WTC11 (cell line): ENCODE measurements at regions not wholly inside any gene's neighbourhood (a gene's known extent, or its start where the extent isn't known, plus 50 kb on each side); places are given as distances from the start of the nearest gene placed in this dataset.

Experiments
- ATAC-seq: fragments of 200-7000 bp; cut with Tn5 transposase; 2 replicates; pipeline ENCODE4 v1.10.0; 2021; ENCODE audit warnings: mild to moderate bottlenecking, moderate library complexity
- CTCF ChIA-PET: fragments of 300-600 bp; sonication (Branson Sonifier 250); formaldehyde crosslinking; loops from one replicate; lab custom pipeline; 2021; ENCODE audit warnings: antibody characterized with exemption; lab: Charles Lee
- POLR2A ChIA-PET: fragments of 350-600 bp; sonication (Branson Sonifier 250); formaldehyde crosslinking; loops from one replicate; lab custom pipeline; 2021; ENCODE audit warnings: antibody characterized with exemption; lab: Charles Lee
- DNase-seq: peaks from one replicate; pipeline ENCODE4 v3.0.0; 2021; ENCODE audit warnings: low spot score
- H3K27ac Mint-ChIP-seq: 2 replicates; pipeline ENCODE4 v1.8.0; 2021; ENCODE audit warnings: mixed read lengths
- H3K27me3 Mint-ChIP-seq: 2 replicates; pipeline ENCODE4 v1.8.0; 2021; ENCODE audit warnings: low read depth, mild to moderate bottlenecking, moderate library complexity, mixed read lengths
- H3K36me3 Mint-ChIP-seq: 2 replicates; pipeline ENCODE4 v1.8.0; 2021; ENCODE audit warnings: mixed read lengths
- H3K4me1 Mint-ChIP-seq: 2 replicates; pipeline ENCODE4 v1.8.0; 2022; ENCODE audit warnings: mixed read lengths
- H3K4me3 Mint-ChIP-seq: 2 replicates; pipeline ENCODE4 v1.8.0; 2021; ENCODE audit warnings: mild to moderate bottlenecking, moderate library complexity, mixed read lengths
- H3K9me3 Mint-ChIP-seq: 2 replicates; pipeline ENCODE4 v1.8.0; 2021; ENCODE audit warnings: mixed read lengths
- AFF4 ChIP-seq: sonication (generic); formaldehyde crosslinking; IDR thresholded peaks from 2 replicates; pipeline ENCODE4 v1.8.1; 2023; ENCODE audit warnings: mild to moderate bottlenecking, missing genetic modification reagents, borderline replicate concordance
- ATF2 ChIP-seq: sonication (generic); formaldehyde crosslinking; IDR thresholded peaks from 2 replicates; pipeline ENCODE4 v1.8.1; 2022; ENCODE audit warnings: low read depth, missing genetic modification reagents, borderline replicate concordance
- KAT7 ChIP-seq: sonication (generic); formaldehyde crosslinking; IDR thresholded peaks from 2 replicates; pipeline ENCODE4 v1.8.1; 2023; ENCODE audit warnings: missing genetic modification reagents, mild to moderate bottlenecking, borderline replicate concordance
- MAX ChIP-seq: sonication (generic); formaldehyde crosslinking; IDR thresholded peaks from 2 replicates; pipeline ENCODE4 v1.8.0; 2022; ENCODE audit warnings: mild to moderate bottlenecking, missing genetic modification reagents
- NFE2L1 ChIP-seq: sonication (generic); formaldehyde crosslinking; IDR thresholded peaks from 2 replicates; pipeline ENCODE4 v1.8.1; 2023; ENCODE audit warnings: missing genetic modification reagents
- NR3C1 ChIP-seq: sonication (generic); formaldehyde crosslinking; conservative IDR thresholded peaks from 2 replicates; pipeline ENCODE4 v1.8.1; 2023; ENCODE audit warnings: low read depth, mild to moderate bottlenecking, missing genetic modification reagents
- PRDM15 ChIP-seq: sonication (generic); formaldehyde crosslinking; IDR thresholded peaks from 2 replicates; pipeline ENCODE4 v1.8.0; 2022; ENCODE audit warnings: missing genetic modification reagents
- TCF7 ChIP-seq: sonication (generic); formaldehyde crosslinking; IDR thresholded peaks from 2 replicates; pipeline ENCODE4 v1.8.0; 2022; ENCODE audit warnings: mild to moderate bottlenecking, low read depth, missing genetic modification reagents, moderate library complexity
- TEAD1 ChIP-seq: sonication (generic); formaldehyde crosslinking; IDR thresholded peaks from 2 replicates; pipeline ENCODE4 v1.8.0; 2022; ENCODE audit warnings: mild to moderate bottlenecking, missing genetic modification reagents
- ZMAT4 ChIP-seq: fragments of 250-450 bp; sonication (Bioruptor Pico); IDR thresholded peaks from 2 replicates; pipeline ENCODE4 v1.9.0; 2021; ENCODE audit warnings: mild to moderate bottlenecking
- ZNF219 ChIP-seq: sonication (generic); formaldehyde crosslinking; IDR thresholded peaks from 2 replicates; pipeline ENCODE4 v1.8.0; 2023; ENCODE audit warnings: missing genetic modification reagents, mild to moderate bottlenecking, borderline replicate concordance
- ZNF281 ChIP-seq: sonication (generic); formaldehyde crosslinking; IDR thresholded peaks from 2 replicates; pipeline ENCODE4 v1.8.0; 2023; ENCODE audit warnings: mild to moderate bottlenecking, missing genetic modification reagents
- ZNF416 ChIP-seq: fragments of 250-450 bp; sonication (Bioruptor Pico); IDR thresholded peaks from 2 replicates; pipeline ENCODE4 v1.9.0; 2021; ENCODE audit warnings: mild to moderate bottlenecking, inconsistent platforms
- ZNF512 ChIP-seq: sonication (generic); formaldehyde crosslinking; IDR thresholded peaks from 2 replicates; pipeline ENCODE4 v1.8.1; 2022; ENCODE audit warnings: missing genetic modification reagents, borderline replicate concordance

GRCh38 chr5:145072889-145073288 lies 762.3 kb downstream of the PRELID2 start (continued):
- TF ChIP-seq PRDM15 (no peak), AFF4 (CRISPR knock-in tag) (no peak)

- ATAC-seq: no peak
- DNase-seq: no peak
- Mint-ChIP-seq H3K4me3 (no peak overlapping the region), H3K27ac (no peak overlapping the region), H3K36me3 (no peaks in the 10 kb centered on the region), H3K4me1 (peaks cover 3% of the 10 kb centered on the region), H3K27me3 (no peaks in the 10 kb centered on the region; the same call in 1 of the 2 replicates), H3K9me3 (no peaks in the 10 kb centered on the region)
- ChIA-PET CTCF (no interaction called here), POLR2A (no interaction called here)
- no peak for TF ChIP-seq NFE2L1 (CRISPR knock-in tag)
- no peak for TF ChIP-seq ZNF219 (CRISPR knock-in tag)
- no peak for TF ChIP-seq KAT7 (CRISPR knock-in tag)
- no peak for TF ChIP-seq ZNF512 (CRISPR knock-in tag)
- TF ChIP-seq AFF4 (CRISPR knock-in tag): no peak
- no peak for TF ChIP-seq ZMAT4
- TF ChIP-seq TEAD1 (CRISPR knock-in tag): no peak
- no peak for TF ChIP-seq ZNF281 (CRISPR knock-in tag)
- TF ChIP-seq NR3C1 (CRISPR knock-in tag): no peak
- TF ChIP-seq ATF2 (CRISPR knock-in tag): no peak
- no peak for TF ChIP-seq MAX (CRISPR knock-in tag)
- no peak for TF ChIP-seq TCF7 (CRISPR knock-in tag)
- no peak for TF ChIP-seq ZNF416
These were observed 766.4 kb downstream of the PRELID2 start for GRCh38 chr5:145068721-145069120.
